Endothelial cell of umbilical vein (primary cell): ENCODE measurements at regions not wholly inside any gene's neighbourhood (a gene's known extent, or its start where the extent isn't known, plus 50 kb on each side); places are given as distances from the start of the nearest gene placed in this dataset.

Experiments
- BruUV-seq: library from RNA; stranded (reverse); fragments of 400-500 nt; replicated peaks from 2 replicates; lab custom pipeline; 2021; lab: Mats Ljungman, UMichigan
- CTCF ChIA-PET: fragments of 300-600, 350-600 bp; sonication (Branson Sonifier 250); formaldehyde crosslinking; loops from one replicate; lab custom pipeline; 2021; ENCODE audit warnings: antibody characterized with exemption, inconsistent platforms; lab: Charles Lee
- POLR2A ChIA-PET: fragments of 300-600, 350-600 bp; sonication (Branson Sonifier 250); formaldehyde crosslinking; loops from one replicate; lab custom pipeline; 2021; ENCODE audit warnings: antibody characterized with exemption, inconsistent platforms; lab: Charles Lee
- DNase-seq: peaks from one replicate; pipeline ENCODE4 v3.0.0-alpha.2; 2011; ENCODE audit warnings: low read depth, low spot score
- FAIRE-seq: peaks from 2 replicates; lab custom pipeline; 2011; peaks lifted over from hg19 to GRCh38; lab: Jason Lieb, UNC
- H2AFZ ChIP-seq: 2 replicates; pipeline ENCODE4 v1.6.0; 2012; ENCODE audit warnings: low read depth, low read length, control low read depth, inconsistent platforms
- H3K27ac ChIP-seq: 2 replicates; pipeline ENCODE4 v1.5.1; 2011; ENCODE audit warnings: low read depth, mild to moderate bottlenecking, control low read depth, low read length, moderate library complexity; ENCODE audit not compliant: insufficient read depth
- H3K27me3 ChIP-seq, 2 experiments: 2 replicates each; pipeline versions ENCODE4 v1.6.0 to v1.6.1; 2011; ENCODE audit warnings: low read length in 2 of 2, mixed read lengths in 1 of 2; ENCODE audit not compliant: control insufficient read depth in 2 of 2, insufficient read depth in 2 of 2
- H3K36me3 ChIP-seq, 2 experiments: 2 replicates in 1 of 2; 3 replicates in 1 of 2; pipeline ENCODE4 v1.5.1; 2011; ENCODE audit warnings: low read length in 2 of 2, mild to moderate bottlenecking in 1 of 2, moderate library complexity in 1 of 2; ENCODE audit not compliant: control insufficient read depth in 2 of 2, insufficient read depth in 2 of 2; ENCODE audit errors: extremely low read depth in 1 of 2
- H3K4me1 ChIP-seq: 3 replicates; pipeline ENCODE4 v1.5.1; 2011; ENCODE audit warnings: mild to moderate bottlenecking, low read length; ENCODE audit not compliant: control insufficient read depth, insufficient read depth; ENCODE audit errors: extremely low read depth
- H3K4me2 ChIP-seq: 2 replicates; pipeline ENCODE4 v1.6.1; 2011; ENCODE audit warnings: low read length, control low read depth, mixed read lengths; ENCODE audit not compliant: insufficient read depth
- H3K4me3 ChIP-seq, 3 experiments: fragments of 200-600 bp in 1 of 3; sonication (generic), shearing (Covaris generic) in 1 of 3; replicated peaks in 1 of 3; 2 replicates each; pipeline ENCODE4 v1.5.1; 2011 to 2016; ENCODE audit warnings: control low read depth in 3 of 3, low read length in 3 of 3, mild to moderate bottlenecking in 2 of 3, inconsistent platforms in 1 of 3, low read depth in 1 of 3, moderate library complexity in 1 of 3; ENCODE audit not compliant: insufficient read depth in 1 of 3
- H3K79me2 ChIP-seq: 2 replicates; pipeline ENCODE4 v1.6.0; 2012; ENCODE audit warnings: low read length, inconsistent platforms; ENCODE audit not compliant: control insufficient read depth, insufficient read depth
- H3K9ac ChIP-seq: replicated peaks from 2 replicates; pipeline ENCODE3; 2011; ENCODE audit warnings: low read length, control low read depth; ENCODE audit not compliant: insufficient read depth; ENCODE audit errors: extremely low read depth
- H3K9me1 ChIP-seq: replicated peaks from 3 replicates; pipeline ENCODE4 v1.6.0; 2011; ENCODE audit warnings: mild to moderate bottlenecking, low read length; ENCODE audit not compliant: control insufficient read depth, insufficient read depth; ENCODE audit errors: extremely low read depth
- H3K9me3 ChIP-seq: replicated peaks from 2 replicates; pipeline ENCODE4 v1.5.1; 2012; ENCODE audit warnings: low read length, inconsistent platforms; ENCODE audit not compliant: control insufficient read depth, insufficient read depth
- H4K20me1 ChIP-seq: replicated peaks from 2 replicates; pipeline ENCODE3; 2011; ENCODE audit warnings: mild to moderate bottlenecking, low read length; ENCODE audit not compliant: control insufficient read depth, insufficient read depth; ENCODE audit errors: extremely low read depth
- EZH2 ChIP-seq: IDR thresholded peaks from 2 replicates; pipeline ENCODE4 v1.6.1; 2012; ENCODE audit warnings: borderline replicate concordance, low read depth, mild to moderate bottlenecking, moderate library complexity, low read length, inconsistent platforms; ENCODE audit not compliant: severe bottlenecking
- FOS ChIP-seq: IDR thresholded peaks from 2 replicates; pipeline ENCODE4 v1.6.1; 2011; ENCODE audit warnings: mild to moderate bottlenecking, low read length, moderate library complexity, borderline replicate concordance; ENCODE audit not compliant: insufficient read depth
- GATA2 ChIP-seq: IDR thresholded peaks from 2 replicates; pipeline ENCODE4 v1.7.0; 2011; ENCODE audit warnings: low read depth, mild to moderate bottlenecking, moderate library complexity, mixed read lengths, low read length; ENCODE audit not compliant: insufficient read length, insufficient read depth
- JUN ChIP-seq: IDR thresholded peaks from 2 replicates; pipeline ENCODE4 v1.6.1; 2011; ENCODE audit warnings: borderline replicate concordance, low read depth; ENCODE audit not compliant: insufficient read length, insufficient read depth
- MAX ChIP-seq: IDR thresholded peaks from 2 replicates; pipeline ENCODE4 v1.6.1; 2011; ENCODE audit not compliant: insufficient read depth, insufficient read length
- MYC ChIP-seq: IDR thresholded peaks from one replicate; pipeline ENCODE4 v1.6.1; 2011; ENCODE audit warnings: mild to moderate bottlenecking, low read depth, low read length
- POLR2A ChIP-seq: IDR thresholded peaks from 2 replicates; pipeline ENCODE4 v1.6.1; 2012; ENCODE audit warnings: low read depth, mild to moderate bottlenecking, control low read depth, low read length
- POLR2AphosphoS5 ChIP-seq: IDR thresholded peaks from 2 replicates; pipeline ENCODE4 v1.6.1; 2012; ENCODE audit warnings: low read depth, mild to moderate bottlenecking, control low read depth, low read length, moderate library complexity; ENCODE audit not compliant: insufficient read depth
- dilution Hi-C: fragments of 300-500 bp; cut with MboI; formaldehyde crosslinking; loops from one replicate; pipeline ENCODE4 v1.15.0; 2019; ENCODE audit warnings: low sequenced_read_pairs; ENCODE audit not compliant: extremely low pct_ligation_motif_present
- intact Hi-C: fragments of 100-400 bp; cut with micrococcal nuclease; formaldehyde crosslinking; loops from one replicate; pipeline ENCODE4 v1.10.0; 2022
- TF ChIP-seq, protein P1 (sequence below), 2 donors: IDR thresholded peaks; 1 replicate in 1 of 2; 2 replicates in 1 of 2; pipeline ENCODE4 v1.5.1; 2011; ENCODE audit warnings: low read length in 2 of 2, mild to moderate bottlenecking in 2 of 2, moderate library complexity in 2 of 2, control low read depth in 1 of 2, inconsistent platforms in 1 of 2, low read depth in 1 of 2; ENCODE audit not compliant: insufficient read depth in 1 of 2; ENCODE audit errors: extremely low read depth in 1 of 2

DNA sequence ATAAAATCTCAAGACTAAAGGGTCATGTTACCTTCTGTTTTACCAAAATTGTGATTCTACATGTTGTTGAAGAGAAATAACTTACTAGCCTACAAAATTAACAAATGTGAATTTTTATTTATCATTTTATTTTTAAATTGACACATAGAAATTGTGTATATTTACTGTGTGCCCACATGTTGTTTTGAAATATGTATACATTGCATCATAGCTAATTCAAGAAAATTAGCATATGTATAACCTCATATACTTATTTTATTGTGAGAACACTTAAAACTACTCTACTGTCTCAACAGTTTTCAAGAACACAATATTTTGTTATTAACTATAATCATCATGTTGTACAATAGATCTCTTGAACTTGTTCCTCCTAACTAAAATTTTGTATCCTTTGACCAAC is 177.8 kb downstream of the EPM2A start:
- dilution Hi-C loops, result no loop called here
- no peak overlapping the region for H2AFZ ChIP-seq
- FAIRE-seq (no peak), DNase-seq (no peak)
- H3K79me2 ChIP-seq, result no peaks in the 10 kb centered on the region
- no peak overlapping the region for H3K27ac ChIP-seq
- no TSS peak for BruUV-seq
- H3K4me2 ChIP-seq, result no peak overlapping the region
- H3K27me3 ChIP-seq, result no peaks in the 10 kb centered on the region
- H3K9ac ChIP-seq, result no peak overlapping the region
- no peaks in the 10 kb centered on the region for H3K9me1 ChIP-seq
- TF ChIP-seq GATA2 (no peak), EZH2 (no peak), MAX (no peak), MYC (no peak), JUN (no peak), FOS (no peak), POLR2A (no peak), POLR2AphosphoS5 (no peak)
- TF ChIP-seq, protein P1, sequence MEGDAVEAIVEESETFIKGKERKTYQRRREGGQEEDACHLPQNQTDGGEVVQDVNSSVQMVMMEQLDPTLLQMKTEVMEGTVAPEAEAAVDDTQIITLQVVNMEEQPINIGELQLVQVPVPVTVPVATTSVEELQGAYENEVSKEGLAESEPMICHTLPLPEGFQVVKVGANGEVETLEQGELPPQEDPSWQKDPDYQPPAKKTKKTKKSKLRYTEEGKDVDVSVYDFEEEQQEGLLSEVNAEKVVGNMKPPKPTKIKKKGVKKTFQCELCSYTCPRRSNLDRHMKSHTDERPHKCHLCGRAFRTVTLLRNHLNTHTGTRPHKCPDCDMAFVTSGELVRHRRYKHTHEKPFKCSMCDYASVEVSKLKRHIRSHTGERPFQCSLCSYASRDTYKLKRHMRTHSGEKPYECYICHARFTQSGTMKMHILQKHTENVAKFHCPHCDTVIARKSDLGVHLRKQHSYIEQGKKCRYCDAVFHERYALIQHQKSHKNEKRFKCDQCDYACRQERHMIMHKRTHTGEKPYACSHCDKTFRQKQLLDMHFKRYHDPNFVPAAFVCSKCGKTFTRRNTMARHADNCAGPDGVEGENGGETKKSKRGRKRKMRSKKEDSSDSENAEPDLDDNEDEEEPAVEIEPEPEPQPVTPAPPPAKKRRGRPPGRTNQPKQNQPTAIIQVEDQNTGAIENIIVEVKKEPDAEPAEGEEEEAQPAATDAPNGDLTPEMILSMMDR (IDR thresholded peaks at IDR 0.05; ENCODE audit: extremely low read depth in 1 of 2, insufficient read depth in 1 of 2, low read depth in 1 of 2, low read length in 2 of 2), result no peak
- intact Hi-C loops, result no loop called here
- ChIA-PET POLR2A (no interaction called here), CTCF (interaction anchor here (1.3 kb wide), 1 partner anchor 22 kb away, joined by 4 read pairs; no protein-coding TSS in a partner anchor)
- no peaks in the 10 kb centered on the region for H4K20me1 ChIP-seq
- no peaks in the 10 kb centered on the region for H3K36me3 ChIP-seq
- H3K9me3 ChIP-seq, result no peaks in the 10 kb centered on the region
- no peak overlapping the region for H3K4me3 ChIP-seq
- H3K4me1 ChIP-seq, result no peaks in the 10 kb centered on the region
